ENCODE measurements at regions not wholly inside any gene's neighbourhood (a gene's known extent, or its start where the extent isn't known, plus 50 kb on each side); places are given as distances from the start of the nearest gene placed in this dataset.
"Not testable (repeated sequence)": the region's sequence is repeated elsewhere in the genome, so short reads cannot be mapped to it uniquely, and the experiment has no call there.

GRCh38 chr2:147006736-147007141 is 838.1 kb upstream of the ACVR2A start:
- Histone ChIP-seq H3K9me3 (ENCODE audit: insufficient read depth, low read depth, low read length) (no peaks in the 10 kb centered on the region), H3K4me1 (ENCODE audit: insufficient read depth, low read length) (no peaks in the 10 kb centered on the region), H3K27ac (ENCODE audit: low read length) (no peak overlapping the region), H3K27me3 (ENCODE audit: insufficient read depth, low read length) (no peaks in the 10 kb centered on the region), H3K4me3 (ENCODE audit: low read length) (no peak overlapping the region), H3K36me3 (ENCODE audit: insufficient read depth, low read depth, low read length) (no peaks in the 10 kb centered on the region), H3K9ac (ENCODE audit: low read depth, low read length) (no peak overlapping the region)

- Histone ChIP-seq H3K27me3 (ENCODE audit: insufficient read depth, low read length) (no peaks in the 10 kb centered on the region), H3K9ac (ENCODE audit: low read depth, low read length) (no peak overlapping the region), H3K27ac (ENCODE audit: low read length) (no peak overlapping the region), H3K4me1 (ENCODE audit: insufficient read depth, low read length) (no peaks in the 10 kb centered on the region), H3K36me3 (ENCODE audit: insufficient read depth, low read depth, low read length) (no peaks in the 10 kb centered on the region), H3K9me3 (ENCODE audit: insufficient read depth, low read depth, low read length) (no peaks in the 10 kb centered on the region), H3K4me3 (ENCODE audit: low read length) (no peak overlapping the region)
Measured at GRCh38 chr2:147003081-147003480, 841.7 kb upstream of the ACVR2A start.

- Histone ChIP-seq H3K9ac (ENCODE audit: low read depth, low read length) (no peak overlapping the region), H3K36me3 (ENCODE audit: insufficient read depth, low read depth, low read length) (no peaks in the 10 kb centered on the region), H3K9me3 (ENCODE audit: insufficient read depth, low read depth, low read length) (no peaks in the 10 kb centered on the region), H3K27ac (ENCODE audit: low read length) (no peak overlapping the region), H3K4me3 (ENCODE audit: low read length) (no peak overlapping the region), H3K4me1 (ENCODE audit: insufficient read depth, low read length) (no peaks in the 10 kb centered on the region), H3K27me3 (ENCODE audit: insufficient read depth, low read length) (no peaks in the 10 kb centered on the region)
Measured at GRCh38 chr2:147002256-147002655, 842.6 kb upstream of the ACVR2A start.

GRCh38 chr2:147001061-147001460 is 843.8 kb upstream of the ACVR2A start:
- no peaks in the 10 kb centered on the region for H3K36me3 ChIP-seq (ENCODE audit: insufficient read depth, low read depth, low read length)
- H3K4me3 ChIP-seq (ENCODE audit: low read length) = no peak overlapping the region
- H3K27ac ChIP-seq (ENCODE audit: low read length) = no peak overlapping the region
- no peaks in the 10 kb centered on the region for H3K9me3 ChIP-seq (ENCODE audit: insufficient read depth, low read depth, low read length)
- no peaks in the 10 kb centered on the region for H3K4me1 ChIP-seq (ENCODE audit: insufficient read depth, low read length)
- H3K9ac ChIP-seq (ENCODE audit: low read depth, low read length) = no peak overlapping the region
- no peaks in the 10 kb centered on the region for H3K27me3 ChIP-seq (ENCODE audit: insufficient read depth, low read length)

GRCh38 chr2:147000151-147000550 is 844.7 kb upstream of the ACVR2A start:
- not testable (repeated sequence) for H3K9ac ChIP-seq (ENCODE audit: low read depth, low read length); H3K27me3 ChIP-seq (ENCODE audit: insufficient read depth, low read length); H3K27ac ChIP-seq (ENCODE audit: low read length); H3K4me1 ChIP-seq (ENCODE audit: insufficient read depth, low read length); H3K4me3 ChIP-seq (ENCODE audit: low read length); H3K36me3 ChIP-seq (ENCODE audit: insufficient read depth, low read depth, low read length); H3K9me3 ChIP-seq (ENCODE audit: insufficient read depth, low read depth, low read length)

GRCh38 chr2:146997945-146998344 is 846.9 kb upstream of the ACVR2A start:
- no peak overlapping the region for H3K9ac ChIP-seq (ENCODE audit: low read depth, low read length)
- H3K4me1 ChIP-seq (ENCODE audit: insufficient read depth, low read length) = 0 out of 2 replicates have a peak, but pooled peaks cover 5% of the 10 kb centered on the region
- H3K36me3 ChIP-seq (ENCODE audit: insufficient read depth, low read depth, low read length) = no peaks in the 10 kb centered on the region
- H3K27ac ChIP-seq (ENCODE audit: low read length) = no peak overlapping the region
- H3K4me3 ChIP-seq (ENCODE audit: low read length) = no peak overlapping the region
- H3K9me3 ChIP-seq (ENCODE audit: insufficient read depth, low read depth, low read length) = no peaks in the 10 kb centered on the region
- no peaks in the 10 kb centered on the region for H3K27me3 ChIP-seq (ENCODE audit: insufficient read depth, low read length)

DNA sequence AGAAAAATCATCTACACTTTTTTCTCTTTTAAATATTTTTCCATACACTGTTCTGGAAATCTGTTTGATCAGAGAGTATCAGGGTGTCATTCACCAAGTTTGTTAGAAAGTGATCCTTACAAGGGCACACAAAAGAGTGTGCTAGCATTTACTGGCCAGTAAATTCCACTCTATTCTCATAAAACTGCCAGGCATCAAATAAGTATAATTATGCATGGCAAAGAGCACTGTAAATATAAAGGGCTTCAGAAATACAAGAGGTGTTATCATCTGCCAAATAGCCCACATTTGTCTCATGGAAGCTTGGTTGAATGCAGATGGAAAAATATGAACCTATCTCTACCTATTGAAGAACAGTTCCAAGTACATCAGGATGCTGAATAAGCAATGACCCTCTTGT is 847.3 kb upstream of the ACVR2A start:
- Histone ChIP-seq H3K27me3 (ENCODE audit: insufficient read depth, low read length) (no peaks in the 10 kb centered on the region), H3K9me3 (ENCODE audit: insufficient read depth, low read depth, low read length) (no peaks in the 10 kb centered on the region), H3K36me3 (ENCODE audit: insufficient read depth, low read depth, low read length) (no peaks in the 10 kb centered on the region), H3K4me1 (ENCODE audit: insufficient read depth, low read length) (0 out of 2 replicates have a peak, but pooled peaks cover 5% of the 10 kb centered on the region), H3K9ac (ENCODE audit: low read depth, low read length) (no peak overlapping the region), H3K27ac (ENCODE audit: low read length) (no peak overlapping the region), H3K4me3 (ENCODE audit: low read length) (no peak overlapping the region)

DNA sequence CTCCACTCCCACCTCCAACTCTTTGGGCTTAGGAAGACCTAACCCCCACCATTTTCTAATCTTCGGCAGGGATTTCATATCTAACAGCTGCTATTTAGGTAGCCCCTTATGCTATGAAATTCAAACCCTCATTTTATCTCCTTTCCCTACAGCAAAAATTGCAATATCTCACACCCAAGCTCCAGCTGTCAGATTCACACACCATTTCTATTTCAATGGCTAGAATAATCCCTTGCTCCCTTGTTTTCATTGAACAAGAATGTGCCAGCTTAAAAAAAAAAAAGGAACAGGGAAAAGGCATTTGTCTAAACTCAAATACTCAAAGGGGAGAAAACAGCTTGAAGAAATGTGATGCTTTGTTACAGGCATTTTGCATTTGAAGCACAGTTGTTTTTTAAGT is 850.6 kb upstream of the ACVR2A start:
- Histone ChIP-seq H3K4me1 (ENCODE audit: insufficient read depth, low read length) (0 out of 2 replicates have a peak, but pooled peaks cover 5% of the 10 kb centered on the region), H3K27me3 (ENCODE audit: insufficient read depth, low read length) (no peaks in the 10 kb centered on the region), H3K36me3 (ENCODE audit: insufficient read depth, low read depth, low read length) (no peaks in the 10 kb centered on the region), H3K27ac (ENCODE audit: low read length) (no peak overlapping the region), H3K9me3 (ENCODE audit: insufficient read depth, low read depth, low read length) (no peaks in the 10 kb centered on the region), H3K4me3 (ENCODE audit: low read length) (no peak overlapping the region), H3K9ac (ENCODE audit: low read depth, low read length) (no peak overlapping the region)

DNA sequence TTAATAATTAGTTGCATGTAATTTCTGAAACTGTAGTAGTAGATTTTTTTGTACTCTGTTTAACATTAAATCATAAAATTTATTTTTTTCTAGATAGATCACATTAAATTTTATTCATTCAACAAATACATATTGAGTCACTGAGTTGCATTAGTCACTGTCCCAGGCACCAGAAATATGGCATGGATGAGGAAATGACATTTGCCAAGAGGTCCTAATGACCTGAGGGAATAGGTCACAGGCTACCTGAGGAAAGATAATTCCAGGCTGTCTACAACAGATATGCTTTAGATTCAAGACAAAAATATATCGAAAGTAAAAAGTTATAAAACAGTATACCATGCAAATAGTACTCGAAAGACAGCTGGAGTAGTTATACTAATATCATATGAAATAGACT is 852.4 kb upstream of the ACVR2A start:
- H3K36me3 ChIP-seq (ENCODE audit: insufficient read depth, low read depth, low read length) = no peaks in the 10 kb centered on the region
- H3K9ac ChIP-seq (ENCODE audit: low read depth, low read length) = no peak overlapping the region
- H3K9me3 ChIP-seq (ENCODE audit: insufficient read depth, low read depth, low read length) = no peaks in the 10 kb centered on the region
- H3K27ac ChIP-seq (ENCODE audit: low read length) = no peak overlapping the region
- H3K4me1 ChIP-seq (ENCODE audit: insufficient read depth, low read length) = 0 out of 2 replicates have a peak, but pooled peaks cover 5% of the 10 kb centered on the region
- H3K27me3 ChIP-seq (ENCODE audit: insufficient read depth, low read length) = no peaks in the 10 kb centered on the region
- no peak overlapping the region for H3K4me3 ChIP-seq (ENCODE audit: low read length)

- H3K9ac ChIP-seq (ENCODE audit: low read depth, low read length) = no peak overlapping the region
- no peaks in the 10 kb centered on the region for H3K36me3 ChIP-seq (ENCODE audit: insufficient read depth, low read depth, low read length)
- no peak overlapping the region for H3K27ac ChIP-seq (ENCODE audit: low read length)
- 0 out of 2 replicates have a peak, but pooled peaks cover 5% of the 10 kb centered on the region for H3K4me1 ChIP-seq (ENCODE audit: insufficient read depth, low read length)
- H3K4me3 ChIP-seq (ENCODE audit: low read length) = no peak overlapping the region
- H3K9me3 ChIP-seq (ENCODE audit: insufficient read depth, low read depth, low read length) = no peaks in the 10 kb centered on the region
- H3K27me3 ChIP-seq (ENCODE audit: insufficient read depth, low read length) = no peaks in the 10 kb centered on the region
Measured at GRCh38 chr2:146992057-146992456, 852.8 kb upstream of the ACVR2A start.

DNA sequence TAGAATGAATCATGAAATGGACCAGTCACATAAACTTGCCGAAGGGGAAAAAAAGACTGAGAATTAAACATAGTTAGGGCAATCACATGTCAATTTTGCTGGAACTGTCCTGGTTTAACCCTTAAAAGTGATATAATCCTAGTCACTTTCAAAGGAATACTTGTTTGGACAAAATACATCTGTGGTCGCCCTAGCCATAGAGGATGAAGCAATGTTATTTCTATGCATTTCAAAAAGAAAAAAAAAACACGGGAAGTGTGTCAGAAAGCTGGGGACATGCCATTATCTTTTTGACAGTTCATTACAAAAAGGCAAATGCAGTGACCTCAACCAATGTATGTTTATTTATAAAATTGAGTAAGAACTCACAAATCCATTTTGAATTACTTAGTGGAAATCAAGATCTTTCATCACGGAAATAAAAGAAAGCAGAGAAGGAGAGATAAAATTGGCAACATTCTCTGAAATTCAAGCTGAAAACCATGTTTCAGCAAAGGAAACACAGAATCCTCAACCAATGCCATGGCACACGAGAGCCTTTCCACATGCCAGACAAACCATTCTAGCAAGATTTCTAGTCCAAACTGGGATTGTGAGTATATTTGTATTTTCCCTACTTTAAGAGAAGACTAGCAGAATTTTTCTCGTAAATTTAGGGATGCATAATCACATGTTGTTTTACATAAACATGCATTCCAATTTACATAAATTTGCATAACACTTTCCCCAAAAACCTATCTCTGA is 854.3 kb upstream of the ACVR2A start:
- no peaks in the 10 kb centered on the region for H3K36me3 ChIP-seq (ENCODE audit: insufficient read depth, low read depth, low read length)
- H3K4me3 ChIP-seq (ENCODE audit: low read length) = no peak overlapping the region
- no peaks in the 10 kb centered on the region for H3K9me3 ChIP-seq (ENCODE audit: insufficient read depth, low read depth, low read length)
- no peaks in the 10 kb centered on the region for H3K27me3 ChIP-seq (ENCODE audit: insufficient read depth, low read length)
- 0 out of 2 replicates have a peak, but pooled peaks cover 5% of the 10 kb centered on the region for H3K4me1 ChIP-seq (ENCODE audit: insufficient read depth, low read length)
- no peak overlapping the region for H3K27ac ChIP-seq (ENCODE audit: low read length)
- H3K9ac ChIP-seq (ENCODE audit: low read depth, low read length) = no peak overlapping the region

- H3K27me3 ChIP-seq (ENCODE audit: insufficient read depth, low read length) = no peaks in the 10 kb centered on the region
- H3K4me3 ChIP-seq (ENCODE audit: low read length) = no peak overlapping the region
- 0 out of 2 replicates have a peak, but pooled peaks cover 5% of the 10 kb centered on the region for H3K4me1 ChIP-seq (ENCODE audit: insufficient read depth, low read length)
- no peaks in the 10 kb centered on the region for H3K36me3 ChIP-seq (ENCODE audit: insufficient read depth, low read depth, low read length)
- no peak overlapping the region for H3K27ac ChIP-seq (ENCODE audit: low read length)
- no peaks in the 10 kb centered on the region for H3K9me3 ChIP-seq (ENCODE audit: insufficient read depth, low read depth, low read length)
- no peak overlapping the region for H3K9ac ChIP-seq (ENCODE audit: low read depth, low read length)
Measured at GRCh38 chr2:146989741-146990140, 855.1 kb upstream of the ACVR2A start.
